Activated CD8-positive, alpha-beta memory T cell treated with anti-CD3 and anti-CD28 coated beads for 4 hours (primary cell): ENCODE measurements at regions not wholly inside any gene's neighbourhood (a gene's known extent, or its start where the extent isn't known, plus 50 kb on each side); places are given as distances from the start of the nearest gene placed in this dataset.

Source experiments
- DNase-seq, 2 donors: peaks; one replicate each; pipeline ENCODE4 v3.0.0-alpha.2; 2020; ENCODE audit warnings: low read depth in 2 of 2

DNA sequence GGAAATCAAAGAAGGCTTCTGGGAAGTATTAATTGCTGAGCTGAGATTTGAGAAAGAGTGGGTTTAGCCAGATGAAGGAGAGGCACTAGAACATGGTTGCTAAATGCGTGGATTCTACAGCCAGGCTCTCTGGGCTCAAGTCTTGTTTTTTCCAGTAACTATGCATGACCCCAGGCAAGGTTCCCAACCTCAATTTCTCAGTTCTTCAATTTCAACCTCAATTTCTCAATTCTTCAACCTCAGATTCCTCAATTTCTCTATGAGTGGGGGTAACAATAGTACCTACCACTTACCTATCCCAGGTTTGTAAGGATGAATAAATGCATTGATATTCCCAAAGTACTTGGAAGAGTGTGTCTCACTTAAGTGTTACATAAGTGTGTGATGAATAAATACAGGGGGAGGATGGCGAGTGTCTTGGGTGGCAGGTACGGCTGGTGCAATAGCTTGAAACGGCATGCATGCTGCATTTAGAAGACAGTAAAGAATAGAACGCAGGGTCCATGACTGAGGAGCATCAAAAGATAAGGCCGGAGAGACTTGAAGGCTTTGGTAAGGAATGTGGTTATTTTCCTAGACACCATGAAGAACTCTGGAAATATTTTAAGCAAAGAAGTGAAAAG, 149.1 kb upstream of the ATP2B1 start:
- DNase-seq, result no peak

DNA sequence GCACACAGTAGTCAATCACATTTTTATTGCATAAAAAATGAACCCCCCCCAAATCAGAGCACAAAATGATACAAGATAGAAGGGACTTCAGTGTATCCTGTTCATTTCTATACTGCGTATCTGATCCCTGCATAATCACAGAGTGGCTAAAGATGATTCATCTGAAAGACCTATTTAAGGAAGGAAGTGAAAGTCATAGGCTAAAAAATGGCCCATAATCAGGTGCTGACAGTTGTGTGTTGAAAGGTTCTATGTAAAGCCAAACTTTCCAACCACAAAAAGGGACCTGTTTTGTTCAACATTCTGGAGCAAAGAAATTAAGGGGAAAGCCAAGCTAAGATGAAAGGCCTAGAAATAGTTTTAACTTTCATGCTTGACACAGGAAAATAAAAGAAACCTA, 147.8 kb upstream of the ATP2B1 start:
- DNase-seq, result no peak

DNA sequence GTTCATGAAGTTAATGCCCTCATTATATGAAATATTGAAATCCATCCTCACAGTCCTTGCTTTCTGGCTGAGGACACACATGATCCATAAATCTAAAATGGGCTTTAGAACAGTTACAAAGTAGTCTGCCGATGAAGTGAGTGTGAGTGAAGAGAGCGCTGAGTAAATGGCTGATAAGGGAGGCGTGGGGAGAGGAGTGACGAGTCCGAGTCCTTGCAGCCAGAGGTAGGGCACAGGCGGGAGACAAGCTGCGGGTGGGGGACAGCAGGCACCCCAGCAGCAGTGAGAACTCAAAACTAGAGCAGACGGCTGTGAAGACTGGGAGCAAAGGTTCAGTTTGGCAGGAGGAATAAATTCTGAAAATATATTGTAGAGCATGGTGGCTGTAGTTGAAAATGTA, 140.1 kb upstream of the ATP2B1 start:
- DNase-seq, result no peak

DNA sequence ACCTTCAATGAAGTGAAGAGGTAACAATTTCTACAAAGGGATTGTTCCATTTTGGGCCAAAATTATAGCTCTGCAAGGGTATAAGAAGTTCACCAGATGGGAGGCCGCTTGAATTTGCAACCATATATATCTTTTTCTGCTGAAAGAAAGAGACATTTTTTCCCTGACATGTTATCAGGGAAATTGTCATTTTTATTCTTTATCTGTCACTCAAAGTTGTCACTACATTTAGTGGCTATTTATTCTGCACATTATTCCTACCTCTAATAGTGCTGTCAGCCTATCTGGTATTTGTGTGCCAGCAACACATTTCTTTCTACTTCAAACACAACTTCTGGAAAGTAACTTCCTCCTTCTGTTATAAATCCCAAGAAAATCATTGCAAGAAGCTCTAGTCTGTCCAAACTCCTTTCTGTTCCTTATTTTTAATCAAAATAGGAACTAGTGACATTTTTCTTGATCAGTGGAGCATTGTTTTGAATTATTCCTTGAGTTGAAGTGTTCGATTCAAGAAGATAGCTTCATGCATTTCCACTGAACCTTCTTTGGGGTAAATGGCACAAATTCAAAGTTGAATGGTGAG, 137.9 kb upstream of the ATP2B1 start:
- no peak for DNase-seq

DNA sequence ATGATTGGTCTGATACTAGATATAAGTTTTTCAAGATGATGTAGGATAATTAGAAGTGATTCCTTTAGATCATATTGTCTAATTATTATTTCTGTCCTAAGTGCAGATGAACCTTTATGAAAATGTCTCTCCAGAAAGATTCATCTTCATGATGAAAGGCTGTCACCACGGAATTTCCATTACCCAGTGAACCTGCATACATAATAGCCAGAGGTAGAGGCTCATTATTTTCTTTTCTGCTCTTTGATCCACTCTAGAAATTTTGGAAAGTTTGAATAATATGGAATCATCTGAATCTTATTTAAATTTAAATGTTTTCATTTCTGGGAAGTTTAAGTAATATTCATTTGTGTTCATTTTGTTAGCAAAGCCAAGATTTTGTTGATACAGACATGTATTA, 137.1 kb upstream of the ATP2B1 start:
- DNase-seq, result no peak

DNA sequence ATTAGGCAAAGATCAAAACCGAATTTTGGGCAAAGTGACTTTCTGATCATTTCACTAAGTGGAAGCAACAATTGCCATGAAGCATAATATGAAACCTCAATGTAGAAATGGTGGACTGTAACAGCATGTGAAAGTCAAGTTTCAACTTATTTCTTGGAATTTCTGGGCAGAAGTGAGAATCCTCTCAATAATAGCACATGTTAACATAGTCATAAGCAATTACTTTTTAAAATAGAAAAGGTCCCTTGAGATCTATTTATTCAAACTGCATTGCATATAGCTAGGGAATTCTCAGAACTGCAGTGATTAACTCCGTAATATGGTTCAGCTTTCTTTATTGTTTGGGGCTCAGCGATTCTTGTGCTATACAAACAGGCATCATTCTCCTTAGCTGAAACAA, 136.7 kb upstream of the ATP2B1 start:
- DNase-seq, result no peak

DNA sequence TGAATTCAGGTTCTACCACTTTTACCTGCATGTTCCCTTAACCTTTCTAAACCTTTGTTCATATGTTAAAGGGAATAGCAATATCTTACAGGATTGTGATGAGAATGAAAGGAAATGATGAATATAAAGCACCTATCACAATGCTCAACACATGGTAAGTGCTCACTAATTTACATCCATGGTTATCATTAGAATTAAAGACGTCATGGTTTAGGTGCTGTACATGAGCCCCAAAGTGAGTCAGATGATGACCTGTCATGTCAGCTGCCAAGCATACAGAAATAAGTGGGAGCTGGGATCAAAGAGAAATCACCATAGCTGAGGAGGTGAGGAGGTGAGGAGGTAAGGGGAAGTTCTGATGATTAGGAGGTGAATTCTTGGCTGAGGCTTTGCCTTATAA, 135.9 kb upstream of the ATP2B1 start:
- no peak for DNase-seq

DNA sequence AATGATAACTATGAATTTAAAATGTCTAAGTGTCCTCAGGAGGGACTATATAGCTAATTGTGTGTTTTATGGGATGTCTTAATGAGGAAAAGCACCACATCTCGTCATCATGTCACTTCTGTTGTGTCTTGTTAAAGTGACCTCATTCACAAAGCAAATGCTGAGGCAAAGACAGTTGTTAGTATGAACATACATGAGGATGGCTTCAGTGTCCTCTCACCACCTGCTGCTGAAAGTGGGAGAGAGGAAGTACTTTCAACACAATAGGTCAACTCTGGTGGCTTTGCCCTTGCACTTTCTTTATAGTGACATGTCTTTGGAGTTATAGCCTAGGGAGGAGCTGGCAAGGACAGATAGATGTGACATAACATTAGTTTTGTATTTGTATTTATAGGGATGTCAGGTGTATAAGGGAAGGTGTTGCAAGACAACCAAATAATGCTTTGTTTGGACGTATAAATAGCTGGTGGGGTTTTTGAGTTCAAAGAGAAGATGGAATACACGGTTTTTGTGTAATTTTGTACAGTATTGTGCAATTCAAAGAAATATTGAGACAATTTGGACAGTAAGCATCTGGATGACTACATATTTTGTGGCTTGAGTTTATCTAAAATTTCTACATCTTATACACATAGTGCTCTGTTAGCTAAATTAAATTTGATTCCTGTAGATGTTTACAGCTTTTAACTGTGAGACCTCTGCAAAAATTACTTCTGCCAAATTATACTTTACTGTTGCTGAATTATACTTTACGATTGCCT, 131.7 kb upstream of the ATP2B1 start:
- DNase-seq, result no peak

DNA sequence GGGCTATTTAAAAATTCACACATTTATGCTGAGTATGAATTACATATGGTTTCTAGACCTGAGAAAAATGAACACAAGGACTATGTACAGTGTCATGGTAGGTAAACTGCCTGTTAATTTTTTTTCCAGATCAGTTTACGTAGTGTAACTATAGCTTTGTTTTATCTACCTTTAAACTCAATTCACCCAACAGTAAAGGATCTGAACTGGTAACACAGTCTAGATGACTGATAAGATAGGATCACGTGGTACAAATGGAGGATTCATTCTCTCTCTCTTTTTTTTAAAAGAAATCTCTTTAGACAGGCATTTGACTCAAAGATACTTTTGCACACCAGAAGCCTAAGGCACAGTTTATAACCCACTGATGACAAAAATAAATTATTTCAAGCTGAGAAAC, 130.8 kb upstream of the ATP2B1 start:
- no peak for DNase-seq

DNA sequence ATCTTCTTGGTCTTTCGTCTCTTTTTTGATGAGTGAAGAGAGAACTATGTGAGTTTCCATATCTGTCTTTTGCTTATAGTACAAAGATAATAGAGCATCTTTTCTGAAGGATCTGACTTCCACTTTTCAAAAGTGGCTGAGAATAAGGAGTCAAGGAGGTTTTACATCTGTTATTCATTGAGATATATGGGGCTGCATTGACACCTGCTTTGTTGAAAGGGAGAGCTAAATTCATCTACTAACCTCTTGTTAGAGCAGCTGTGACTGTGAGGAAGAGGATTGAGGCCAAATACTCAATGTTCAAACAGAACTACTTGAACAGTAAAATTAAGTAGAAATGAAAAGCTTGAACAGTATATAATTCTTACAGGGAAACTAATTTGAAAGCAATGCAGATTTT, 130.2 kb upstream of the ATP2B1 start:
- no peak for DNase-seq

DNA sequence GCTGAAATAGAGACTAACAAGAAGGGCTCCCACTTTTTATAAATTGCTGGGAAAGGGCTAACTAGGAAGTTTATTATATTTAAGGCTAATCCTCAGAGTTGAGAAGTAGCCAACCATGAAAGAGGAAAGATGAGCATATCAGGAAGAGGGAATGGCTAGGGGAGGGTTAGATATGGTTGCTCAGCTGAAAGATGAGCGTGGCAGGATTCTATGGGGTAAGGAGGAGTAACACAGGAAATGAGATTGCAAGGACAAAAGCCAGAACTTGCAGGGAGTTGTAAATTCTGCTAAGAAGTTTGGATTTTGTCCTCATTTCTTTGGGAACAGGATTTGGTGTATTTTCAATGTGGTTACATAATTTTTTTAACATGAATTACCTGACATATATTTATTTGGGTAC, 127.4 kb upstream of the ATP2B1 start:
- no peak for DNase-seq

DNA sequence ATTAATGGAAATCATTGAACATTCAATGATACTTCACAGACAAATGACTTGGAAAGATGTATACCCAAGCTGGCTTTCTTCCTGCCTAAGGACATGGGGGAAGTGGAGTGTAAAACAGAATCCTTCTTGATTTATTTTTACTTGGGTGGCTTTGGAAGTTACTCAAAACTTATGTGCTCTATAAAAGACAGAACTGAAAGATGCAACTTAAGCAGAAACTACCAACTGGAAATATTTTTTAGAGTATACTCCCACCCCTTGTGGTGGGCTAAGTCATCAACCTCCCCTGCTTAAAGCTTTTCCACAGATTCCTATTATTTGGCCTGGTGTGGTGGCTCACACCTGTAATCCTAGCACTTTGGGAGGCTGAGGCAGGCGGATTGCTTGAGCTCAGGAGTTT, 126.0 kb upstream of the ATP2B1 start:
- no peak for DNase-seq

DNA sequence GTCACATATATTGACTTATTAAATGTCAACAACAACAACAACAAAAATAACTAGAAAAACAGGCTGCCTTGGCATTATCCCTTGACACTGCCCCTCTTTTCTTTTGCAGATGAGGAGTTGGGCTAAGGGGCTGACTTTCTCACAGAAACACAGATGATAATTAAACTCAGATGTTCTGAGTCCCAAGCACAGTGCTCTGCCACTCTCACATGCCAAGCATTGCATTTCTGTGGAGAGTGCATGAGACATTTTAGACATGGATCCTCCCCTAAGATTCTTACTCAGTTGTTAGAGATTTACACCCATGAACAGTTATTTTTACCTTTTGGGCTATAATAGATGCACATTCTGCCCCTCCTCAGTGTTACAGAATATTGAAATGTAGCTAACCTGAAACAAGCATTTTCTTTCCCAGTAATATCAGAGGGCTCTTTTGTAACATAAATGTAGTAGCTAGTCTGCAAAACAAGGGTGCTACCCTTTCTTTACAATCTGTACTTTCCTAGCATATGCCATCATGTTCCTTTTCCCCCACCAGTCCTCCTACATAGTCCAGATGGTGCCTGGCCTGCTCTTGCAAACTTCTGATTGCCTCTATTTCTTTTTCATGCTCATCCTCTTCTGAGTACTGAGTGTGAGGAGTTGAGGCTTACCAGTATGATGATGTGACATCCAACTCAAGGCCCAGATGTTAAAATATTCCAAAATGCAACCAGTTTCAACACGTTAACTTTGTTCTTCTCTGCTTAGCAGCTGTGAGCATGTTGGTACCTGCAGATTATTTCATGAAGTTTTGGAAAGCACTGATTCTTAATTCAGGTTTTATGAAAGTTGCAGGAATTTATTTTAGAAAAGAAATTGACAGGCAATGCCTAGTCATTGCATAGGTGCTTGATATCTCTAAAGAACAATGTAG, 125.0 kb upstream of the ATP2B1 start:
- no peak for DNase-seq

DNA sequence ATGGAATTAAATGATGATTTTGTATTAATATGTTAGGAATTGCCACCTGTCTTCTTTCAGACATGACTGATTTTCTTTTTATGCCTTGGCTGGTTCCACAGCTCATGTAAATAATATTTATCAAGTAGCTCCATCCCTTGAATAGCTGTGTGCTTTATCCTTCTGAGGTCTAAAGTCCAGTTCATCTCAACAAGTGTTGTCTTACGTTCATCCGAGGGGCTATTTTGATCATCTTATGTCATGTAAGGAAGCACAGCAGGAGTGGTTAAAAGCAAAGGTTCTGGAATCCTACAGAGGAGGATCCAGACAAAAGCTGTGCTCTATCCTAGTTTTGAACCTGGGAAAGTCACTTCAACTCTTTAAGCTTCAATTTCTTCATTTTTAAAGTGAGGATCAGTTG, 123.7 kb upstream of the ATP2B1 start:
- no peak for DNase-seq

DNA sequence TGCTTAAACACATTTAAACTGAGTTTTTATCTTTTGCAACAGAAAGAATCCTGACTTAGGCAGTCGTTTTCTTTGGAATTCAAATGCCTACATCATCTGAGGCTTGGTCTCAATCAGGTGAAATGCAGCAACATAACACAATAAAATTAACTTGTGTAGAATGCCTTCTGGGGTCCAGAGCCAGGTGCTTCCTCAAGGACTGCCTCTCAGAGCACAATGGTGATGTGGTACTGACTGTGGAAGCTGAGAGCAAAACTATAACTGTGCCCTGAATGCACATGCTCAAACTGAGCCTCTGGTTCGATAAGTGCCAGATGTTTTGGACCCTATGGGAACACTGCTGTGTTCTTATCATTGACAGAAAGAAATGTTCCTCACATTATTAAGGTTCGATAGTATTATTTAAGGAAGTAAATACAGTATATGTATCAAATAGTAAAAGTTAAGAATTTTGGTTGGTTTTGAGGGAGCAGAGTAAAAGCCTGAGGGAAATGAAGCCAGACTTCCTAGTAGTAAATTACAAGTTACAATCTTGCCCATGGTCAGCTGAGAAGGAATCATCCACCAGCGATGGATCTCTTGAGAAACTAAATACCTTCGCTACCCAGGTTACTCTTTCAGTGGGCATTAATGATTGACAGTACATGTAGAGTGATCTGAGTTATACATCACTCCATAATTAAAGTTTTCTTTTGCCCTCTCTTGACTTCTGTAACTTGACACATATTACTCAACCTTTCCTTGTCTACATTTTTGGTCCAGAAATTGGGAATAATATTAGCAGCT, 122.9 kb upstream of the ATP2B1 start:
- DNase-seq, result no peak

DNA sequence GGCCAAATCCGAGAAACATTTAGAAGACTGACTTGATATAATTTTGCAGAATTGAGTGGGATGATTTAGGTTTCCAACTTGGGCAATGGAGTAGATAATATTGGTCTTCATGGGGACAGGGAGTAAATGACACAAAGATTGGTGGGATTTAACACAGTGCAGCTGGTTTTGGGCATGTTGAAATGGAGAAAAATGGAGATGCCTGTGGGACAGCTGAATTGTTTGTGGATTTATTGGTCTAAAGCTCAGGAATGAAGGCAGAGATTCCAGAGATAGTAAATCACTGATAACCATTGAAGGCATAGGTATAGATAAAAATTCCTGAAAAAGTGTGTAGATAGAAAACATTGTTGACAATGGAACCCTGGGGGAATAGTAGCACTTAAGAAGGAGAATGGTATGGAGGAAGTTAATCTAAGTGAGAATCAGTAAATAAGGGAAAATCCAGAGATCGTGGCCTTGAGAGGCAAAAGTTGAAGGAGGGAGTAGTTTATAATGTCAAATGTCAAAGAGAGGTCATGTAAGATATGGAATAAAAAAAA, 120.9 kb upstream of the ATP2B1 start:
- DNase-seq, result no peak

DNA sequence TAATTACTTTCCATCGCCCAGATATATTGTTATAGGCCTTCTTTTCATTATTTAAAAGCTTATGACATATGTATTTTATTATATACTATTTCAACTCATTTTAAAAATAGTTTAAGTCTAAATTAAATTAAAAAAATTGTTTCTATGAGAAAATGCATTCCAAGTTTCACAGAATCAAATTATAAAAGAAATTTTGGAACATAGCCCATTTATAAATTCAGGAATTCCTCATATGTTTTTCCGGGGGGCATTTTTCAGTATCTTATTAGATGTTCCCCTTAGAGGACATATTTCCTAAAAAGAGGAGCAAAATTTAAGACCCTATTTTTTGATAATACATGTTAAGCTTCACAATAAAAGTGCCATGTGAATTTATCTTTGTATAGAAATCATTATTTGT, 119.9 kb upstream of the ATP2B1 start:
- DNase-seq, result no peak

DNA sequence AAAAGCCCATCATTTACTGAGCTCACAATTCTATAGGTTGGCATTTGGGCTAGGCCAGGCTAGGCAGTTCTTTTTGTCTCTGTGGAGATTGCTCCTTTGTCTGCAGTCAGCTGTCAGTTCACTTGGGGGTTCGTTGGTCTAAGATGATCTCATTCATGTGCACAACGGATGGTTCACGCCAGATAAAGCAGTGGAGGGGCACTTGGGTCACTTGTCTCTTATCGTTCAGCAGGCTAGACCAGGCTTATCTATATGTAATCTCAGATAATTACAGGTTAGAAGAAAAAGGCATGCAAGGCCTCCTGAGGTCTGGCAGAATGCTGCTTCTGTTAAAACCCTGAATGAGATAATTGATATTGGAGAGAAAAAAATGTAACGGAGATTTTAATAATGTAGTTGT, 119.0 kb upstream of the ATP2B1 start:
- no peak for DNase-seq

DNA sequence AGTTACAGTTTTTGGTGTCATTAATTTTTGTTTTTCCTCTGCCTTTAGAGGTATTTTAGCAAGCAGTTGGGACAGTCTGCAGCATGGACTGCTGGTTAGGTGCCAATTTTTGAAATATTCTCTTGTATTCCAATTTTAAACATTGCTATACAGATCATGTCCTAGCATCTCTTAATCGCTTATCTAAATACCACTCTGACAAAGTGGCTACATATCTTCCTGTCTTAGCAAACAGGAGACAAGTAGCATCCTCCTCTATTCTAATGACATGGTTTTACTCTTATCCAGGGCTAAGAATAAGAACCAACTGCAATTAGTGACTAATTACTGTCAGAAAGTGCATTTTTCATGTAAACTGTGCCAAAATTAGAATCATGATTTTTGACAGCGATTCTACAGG, 117.8 kb upstream of the ATP2B1 start:
- no peak for DNase-seq

DNA sequence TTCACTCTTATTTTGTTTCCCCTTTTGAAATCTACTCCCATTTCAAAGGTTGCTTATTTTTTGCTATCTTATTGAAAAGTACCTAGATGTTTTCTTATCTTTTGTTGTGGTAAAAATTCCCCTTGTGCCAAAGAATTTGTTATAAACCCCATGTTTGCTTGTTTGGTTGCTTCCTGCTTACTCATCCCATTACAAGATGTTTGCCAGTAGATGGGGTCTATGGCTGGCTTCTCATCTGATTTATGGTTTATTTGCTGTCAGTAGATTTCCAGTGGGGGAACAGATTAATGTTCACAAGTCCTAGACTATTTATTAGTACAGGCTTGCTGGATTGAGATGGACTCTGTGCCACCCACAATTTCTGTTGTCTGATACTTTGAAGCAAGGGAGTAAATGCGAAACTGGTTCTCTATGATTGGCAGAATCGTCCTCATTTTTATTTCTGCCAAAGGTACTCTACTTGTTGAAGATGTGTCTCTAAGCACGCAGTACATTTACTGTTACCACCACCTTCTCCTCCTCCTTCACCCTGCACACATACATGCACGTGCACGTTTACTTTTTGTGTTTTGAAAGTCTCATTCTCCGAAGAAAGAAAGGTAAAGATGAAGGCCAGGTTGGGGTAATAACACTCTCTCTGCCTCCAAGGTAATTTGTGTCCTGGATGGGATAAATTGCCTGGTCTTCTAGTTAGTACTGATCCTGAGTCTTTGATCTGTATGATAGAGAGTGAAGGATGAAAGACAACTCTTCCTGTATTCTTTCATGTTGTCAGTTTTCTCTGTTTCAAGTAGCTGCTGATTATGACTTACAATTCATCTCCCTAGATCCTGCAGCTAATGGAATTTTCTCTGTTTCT, 117.2 kb upstream of the ATP2B1 start:
- DNase-seq, result no peak
